Stimulated activated CD4-positive, alpha-beta T cell treated with anti-CD3 and anti-CD28 coated beads, Interleukin-2, amount 100 ng/mL, for 48 hours (primary cell): ENCODE measurements at regions not wholly inside any gene's neighbourhood (a gene's known extent, or its start where the extent isn't known, plus 50 kb on each side); places are given as distances from the start of the nearest gene placed in this dataset.

Experiments used
- DNase-seq, 2 donors: peaks; one replicate each; pipeline ENCODE4 v3.0.0-alpha.2; 2020

GRCh38 chr15:39298271-39298962 is 282.5 kb upstream of the THBS1 start:
- DNase-seq = no peak

- DNase-seq = no peak
Observed at GRCh38 chr15:39299486-39300267, 281.2 kb upstream of the THBS1 start.

DNA sequence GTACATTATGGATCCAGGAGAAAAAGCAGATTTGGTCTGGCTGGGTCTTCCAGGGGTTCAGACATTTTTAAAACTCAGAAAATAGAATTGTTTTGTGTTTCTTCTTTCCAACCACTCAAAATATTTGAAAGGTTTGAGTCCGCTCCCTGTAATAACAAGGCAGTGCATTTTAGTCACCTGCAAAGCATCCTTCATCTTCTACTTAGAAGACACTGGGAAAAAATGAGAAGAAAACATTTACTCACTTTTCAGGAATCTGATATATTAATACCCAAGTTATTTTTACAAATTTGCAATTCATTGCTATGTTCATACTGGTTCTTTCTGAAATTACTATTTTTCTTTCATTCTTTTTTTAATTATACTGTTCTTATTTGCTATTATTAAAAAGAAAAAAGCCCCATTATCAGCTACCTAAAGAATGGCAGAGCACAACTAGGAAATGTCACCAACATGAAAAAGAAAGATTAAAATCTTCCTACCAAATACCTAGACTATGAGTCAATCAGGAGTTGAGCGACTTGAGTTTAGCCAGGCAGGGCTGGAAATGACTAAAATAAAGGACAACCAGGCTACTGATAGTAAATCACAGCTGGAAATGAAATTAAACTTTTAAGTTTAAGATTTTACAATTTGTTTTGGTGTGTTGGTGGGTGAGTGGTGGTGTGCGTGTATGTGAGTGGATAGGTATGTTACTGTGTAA is 280.3 kb upstream of the THBS1 start:
- no peak for DNase-seq

DNA sequence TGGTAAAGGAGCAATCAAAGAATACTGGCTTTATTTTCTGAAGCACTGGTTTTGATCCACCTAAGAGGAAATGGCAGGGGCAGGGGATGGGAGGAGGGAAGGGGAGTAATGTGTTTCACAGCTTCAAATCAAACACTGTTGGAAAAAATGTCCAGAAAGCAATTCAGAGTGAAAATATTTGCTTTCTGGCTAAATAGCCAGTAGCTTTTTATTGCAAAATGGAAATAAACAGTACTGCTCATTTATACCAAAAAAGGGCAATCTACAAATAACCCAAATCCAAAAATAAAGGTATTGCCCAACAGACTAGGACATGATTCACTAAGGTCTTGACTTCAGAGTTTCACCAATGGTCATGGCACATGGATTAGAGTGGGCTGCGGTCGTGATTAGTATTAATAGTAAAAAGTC is 279.3 kb upstream of the THBS1 start:
- no peak for DNase-seq

GRCh38 chr15:39302936-39303335 is 277.9 kb upstream of the THBS1 start:
- no peak for DNase-seq

DNA sequence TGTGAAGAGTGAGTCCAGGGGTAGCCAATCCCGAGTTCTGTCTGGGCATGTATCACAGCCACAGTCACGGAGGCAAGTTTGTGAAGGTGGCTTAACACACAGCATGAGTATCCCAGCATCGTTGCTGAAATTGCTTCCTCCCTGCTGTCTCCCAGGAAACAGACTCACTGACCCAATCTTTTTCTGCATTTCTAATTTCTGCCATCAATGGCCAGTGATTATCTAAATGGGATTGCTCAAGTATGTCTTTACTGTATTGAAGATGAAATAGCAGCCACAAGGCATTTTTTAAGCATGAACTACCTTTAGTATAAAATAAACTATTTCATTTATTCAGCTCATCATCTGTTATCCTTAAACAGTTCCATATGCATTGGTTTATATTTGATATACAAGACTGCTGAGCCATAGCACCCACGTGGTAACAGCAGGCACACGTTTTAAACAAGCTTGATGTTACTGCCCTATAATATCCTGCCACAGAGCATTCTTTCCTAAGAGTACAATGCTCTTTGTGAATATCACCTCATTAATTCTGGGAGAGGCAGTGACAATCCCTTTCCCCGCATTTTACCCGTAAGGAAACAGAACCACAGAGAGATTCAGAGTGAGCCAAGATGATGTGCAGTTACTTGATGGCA is 276.6 kb upstream of the THBS1 start:
- no peak for DNase-seq

GRCh38 chr15:39304931-39305728 is 275.7 kb upstream of the THBS1 start:
- no peak for DNase-seq

DNA sequence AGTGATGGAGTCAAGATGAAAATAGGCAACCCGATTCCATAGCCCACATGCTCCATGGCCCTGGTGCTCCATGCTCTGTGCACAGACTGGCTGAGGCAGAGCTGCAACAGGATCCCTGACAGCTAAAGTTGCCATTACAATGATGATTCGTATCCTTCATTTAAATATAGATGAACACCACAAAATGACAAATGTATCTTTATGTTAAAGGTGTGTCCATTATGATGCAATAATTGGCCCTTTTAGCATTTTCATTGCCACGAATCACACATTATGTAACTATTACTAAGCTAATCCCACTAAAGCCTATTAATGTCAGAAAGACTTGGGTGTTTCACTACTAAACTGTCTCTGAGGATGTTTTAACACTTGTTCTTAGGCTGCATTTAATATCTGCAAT is 270.2 kb upstream of the THBS1 start:
- DNase-seq = no peak

DNA sequence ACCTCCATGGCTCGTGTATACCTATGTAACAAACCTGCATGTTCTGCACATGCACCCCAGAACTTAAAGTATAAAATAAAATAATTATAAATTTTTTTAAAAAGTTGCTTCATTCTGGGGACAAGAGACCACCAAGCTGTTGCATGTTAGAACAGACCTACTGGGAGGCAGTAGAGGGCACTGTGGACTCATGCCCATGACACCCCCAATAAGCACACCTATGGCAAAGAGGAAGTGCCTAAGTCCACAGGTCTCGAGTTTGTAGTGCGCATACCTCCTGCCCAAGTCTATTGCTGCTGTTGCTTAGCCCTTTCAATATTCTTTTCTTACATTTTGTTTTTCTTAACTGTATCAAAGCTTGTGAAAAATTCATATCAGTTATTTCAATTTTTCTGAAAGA is 267.9 kb upstream of the THBS1 start:
- DNase-seq = no peak

- DNase-seq = no peak
Observed at GRCh38 chr15:39313467-39313866, 267.4 kb upstream of the THBS1 start.

GRCh38 chr15:39313881-39314280 is 267.0 kb upstream of the THBS1 start:
- DNase-seq = no peak

- DNase-seq = no peak
Observed at GRCh38 chr15:39315206-39315850, 265.6 kb upstream of the THBS1 start.

DNA sequence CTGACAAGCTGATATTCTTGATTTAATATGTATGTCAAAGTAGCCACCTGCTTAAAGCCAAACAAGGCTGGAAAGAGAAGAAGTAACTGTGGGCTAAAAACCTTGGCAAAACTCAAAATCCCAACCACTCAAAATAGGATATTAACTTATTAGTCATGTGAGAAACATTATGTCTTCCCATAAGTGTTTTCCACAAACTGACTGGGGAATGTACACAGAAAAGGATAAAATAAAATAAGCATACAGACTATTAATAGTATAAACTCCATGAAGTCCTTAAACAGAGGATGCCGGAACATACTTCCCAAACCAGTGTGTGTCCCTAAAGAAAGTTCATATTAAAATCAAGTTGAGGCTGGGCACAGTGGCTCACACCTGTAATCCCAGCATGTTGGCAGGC is 263.7 kb upstream of the THBS1 start:
- no peak for DNase-seq

- no peak for DNase-seq
Observed at GRCh38 chr15:39318231-39318630, 262.6 kb upstream of the THBS1 start.

DNA sequence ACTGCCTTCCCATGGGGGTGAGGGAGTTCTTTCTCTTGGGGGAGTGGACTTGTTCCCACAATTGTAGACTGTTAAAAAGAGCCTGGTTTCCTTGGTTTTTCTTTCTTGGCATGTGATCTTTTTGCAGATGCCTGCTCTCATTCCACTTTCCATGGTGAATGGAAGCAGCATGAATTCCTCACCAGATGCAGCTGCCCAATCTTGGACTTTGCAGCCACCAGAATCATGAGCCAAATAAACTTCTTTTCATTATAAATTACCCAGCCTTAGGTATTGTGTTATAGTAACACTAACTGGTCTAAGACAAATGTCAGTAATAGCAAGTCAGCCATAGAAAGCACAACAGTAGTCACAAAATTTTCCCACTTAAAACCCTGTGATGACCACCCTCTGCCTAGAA is 260.5 kb upstream of the THBS1 start:
- DNase-seq = no peak

DNA sequence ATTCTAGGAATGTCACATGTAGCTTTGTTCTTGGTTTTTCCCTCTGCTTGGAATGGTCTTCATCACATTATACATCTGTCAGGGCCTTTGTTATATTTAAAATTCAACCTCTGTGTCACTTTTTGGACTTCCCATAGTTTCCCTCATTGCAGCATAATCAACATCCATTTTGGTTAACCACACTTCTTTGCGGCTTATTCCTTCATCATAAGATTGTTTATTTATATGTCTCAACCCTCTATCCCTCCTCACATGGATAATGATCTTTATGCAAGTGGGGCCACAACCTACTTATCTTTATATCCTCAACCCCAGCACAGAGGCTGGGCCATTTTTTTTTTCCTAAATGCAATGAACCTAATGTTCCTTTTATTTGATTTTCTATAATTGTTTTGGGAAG is 260.0 kb upstream of the THBS1 start:
- DNase-seq = no peak

- no peak for DNase-seq
Observed at GRCh38 chr15:39321977-39322376, 258.9 kb upstream of the THBS1 start.

GRCh38 chr15:39323157-39323556 is 257.7 kb upstream of the THBS1 start:
- DNase-seq = no peak

GRCh38 chr15:39323706-39324105 is 257.2 kb upstream of the THBS1 start:
- no peak for DNase-seq

DNA sequence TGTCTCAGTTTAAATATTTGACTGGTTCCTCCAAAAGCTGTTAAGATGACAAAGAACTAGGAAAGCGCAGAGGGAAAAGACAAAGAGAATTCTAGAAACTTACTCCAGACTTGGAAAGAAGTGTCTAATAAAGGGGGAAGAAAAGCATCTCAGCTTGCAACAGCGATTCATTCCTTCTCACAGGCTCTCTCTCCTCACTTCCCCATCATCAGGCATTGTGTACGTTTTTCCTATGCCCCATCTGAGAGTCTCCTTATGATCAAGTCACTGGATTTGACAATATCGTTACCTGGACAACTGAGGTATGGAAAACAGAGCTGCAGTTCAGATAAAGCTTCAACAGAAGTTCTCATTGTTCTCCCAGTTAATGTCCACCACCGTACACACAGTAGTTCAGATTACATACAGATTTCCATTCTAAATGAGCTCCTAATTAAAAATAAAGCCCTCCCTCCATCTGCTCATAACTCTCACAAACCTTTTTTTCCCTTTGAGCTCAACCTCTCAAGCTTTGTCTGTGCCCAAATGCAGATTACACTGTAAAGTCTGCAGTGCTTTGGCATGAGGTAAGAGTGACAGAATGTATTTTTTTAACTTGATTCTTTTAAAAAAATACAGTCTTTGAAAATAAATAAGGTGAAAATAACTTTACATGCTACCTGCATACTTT is 254.4 kb upstream of the THBS1 start:
- no peak for DNase-seq

DNA sequence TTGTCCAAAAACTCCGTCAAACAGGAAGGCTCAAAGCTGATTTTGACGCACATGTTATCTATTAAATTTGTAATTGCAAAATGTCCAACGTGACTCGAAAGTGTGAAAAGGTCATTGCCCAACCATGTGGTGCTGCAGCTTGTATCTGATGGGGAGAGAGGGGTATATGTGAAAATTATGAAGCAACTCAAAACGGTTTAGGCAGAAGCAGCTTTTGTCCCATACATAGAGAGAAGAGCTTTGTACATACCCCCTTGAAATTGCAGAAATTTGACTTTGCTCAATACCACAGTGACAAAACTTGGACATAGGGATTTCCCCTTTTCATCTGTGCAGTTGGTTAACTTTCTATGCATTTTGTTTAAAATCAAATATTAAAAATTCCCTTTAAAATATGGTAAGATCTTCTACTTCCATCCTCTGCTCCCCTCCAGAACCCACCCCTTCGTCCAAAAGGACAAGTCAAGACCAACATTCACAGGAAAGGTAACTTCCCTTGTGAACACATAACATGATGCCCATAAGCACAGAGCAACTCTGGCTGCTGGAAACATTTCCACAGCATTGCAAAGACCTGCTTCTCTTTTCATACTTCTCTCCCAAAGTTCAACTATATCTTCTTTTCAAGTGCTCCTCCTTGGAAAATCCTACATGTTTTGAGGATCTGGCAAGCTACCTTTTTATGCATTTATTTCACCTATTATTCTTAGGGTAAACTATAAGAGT is 253.7 kb upstream of the THBS1 start:
- no peak for DNase-seq
